ENCODE measurements at regions not wholly inside any gene's neighbourhood (a gene's known extent, or its start where the extent isn't known, plus 50 kb on each side); places are given as distances from the start of the nearest gene placed in this dataset.

DNA sequence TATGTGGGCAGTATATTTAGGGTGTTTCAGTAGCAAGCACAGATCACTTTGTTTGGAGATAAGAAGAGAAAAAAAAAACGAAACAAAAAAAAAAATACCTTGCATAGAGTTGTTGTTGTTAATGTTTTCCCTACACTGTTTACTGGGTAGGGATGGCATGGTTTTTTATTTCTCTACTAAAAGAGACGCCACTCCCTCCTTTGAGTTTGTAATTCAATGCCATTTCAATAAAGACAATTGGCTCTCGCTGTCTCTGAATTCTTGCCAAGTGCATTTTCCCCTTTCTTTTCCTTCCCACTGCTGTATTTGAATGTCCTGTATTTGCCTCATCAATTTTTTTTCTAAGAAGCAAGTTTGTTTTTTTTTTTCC, 213.9 kb upstream of the UBASH3B start:
- TF ChIP-seq, protein P1, sequence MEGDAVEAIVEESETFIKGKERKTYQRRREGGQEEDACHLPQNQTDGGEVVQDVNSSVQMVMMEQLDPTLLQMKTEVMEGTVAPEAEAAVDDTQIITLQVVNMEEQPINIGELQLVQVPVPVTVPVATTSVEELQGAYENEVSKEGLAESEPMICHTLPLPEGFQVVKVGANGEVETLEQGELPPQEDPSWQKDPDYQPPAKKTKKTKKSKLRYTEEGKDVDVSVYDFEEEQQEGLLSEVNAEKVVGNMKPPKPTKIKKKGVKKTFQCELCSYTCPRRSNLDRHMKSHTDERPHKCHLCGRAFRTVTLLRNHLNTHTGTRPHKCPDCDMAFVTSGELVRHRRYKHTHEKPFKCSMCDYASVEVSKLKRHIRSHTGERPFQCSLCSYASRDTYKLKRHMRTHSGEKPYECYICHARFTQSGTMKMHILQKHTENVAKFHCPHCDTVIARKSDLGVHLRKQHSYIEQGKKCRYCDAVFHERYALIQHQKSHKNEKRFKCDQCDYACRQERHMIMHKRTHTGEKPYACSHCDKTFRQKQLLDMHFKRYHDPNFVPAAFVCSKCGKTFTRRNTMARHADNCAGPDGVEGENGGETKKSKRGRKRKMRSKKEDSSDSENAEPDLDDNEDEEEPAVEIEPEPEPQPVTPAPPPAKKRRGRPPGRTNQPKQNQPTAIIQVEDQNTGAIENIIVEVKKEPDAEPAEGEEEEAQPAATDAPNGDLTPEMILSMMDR (IDR thresholded peaks at IDR 0.05) = no peak
- peak in 1 of 2 donors; percentile 0 for TF ChIP-seq POLR2A (IDR thresholded peaks at IDR 0.05)

Measured in adrenal gland (tissue), 5 donors.